ENCODE measurements at regions not wholly inside any gene's neighbourhood (a gene's known extent, or its start where the extent isn't known, plus 50 kb on each side); places are given as distances from the start of the nearest gene placed in this dataset.

- Histone ChIP-seq H3K27ac (ENCODE audit: low read depth, low read length) (no peak overlapping the region), H3K4me3 (ENCODE audit: low read length) (no peak overlapping the region), H4K5ac (ENCODE audit: low read length) (no peak overlapping the region), H3K79me2 (ENCODE audit: control insufficient read depth, insufficient read depth, low read length) (no peaks in the 10 kb centered on the region), H3K4me2 (ENCODE audit: low read length) (no peak overlapping the region), H3K79me1 (ENCODE audit: low read length) (no peaks in the 10 kb centered on the region), H3K23ac (ENCODE audit: low read length) (no peak overlapping the region), H3K9ac (ENCODE audit: low read length) (no peak overlapping the region), H3K4me1 (ENCODE audit: control insufficient read depth, low read depth, low read length) (peaks cover 2% of the 10 kb centered on the region), H2BK5ac (ENCODE audit: low read length) (no peak overlapping the region), H2BK15ac (replicated peaks; ENCODE audit: low read depth) (no peak overlapping the region), H3K36me3 (ENCODE audit: control insufficient read depth, insufficient read depth, low read length) (no peaks in the 10 kb centered on the region), H3K27me3 (ENCODE audit: insufficient read depth, low read length, poor library complexity) (no peaks in the 10 kb centered on the region), H2BK120ac (ENCODE audit: low read depth, low read length) (no peak overlapping the region), H3K4ac (ENCODE audit: low read depth, low read length) (no peak overlapping the region), H2AK5ac (ENCODE audit: low read length) (no peak overlapping the region), H4K8ac (ENCODE audit: low read depth, low read length) (no peak overlapping the region), H3K56ac (ENCODE audit: low read length) (no peak overlapping the region), H3K18ac (ENCODE audit: low read length) (no peak overlapping the region)
- no CpG with 5 or more reads among the region's 10 CpGs for WGBS (ENCODE audit: extremely low coverage, insufficient coverage, low lambda C conversion rate)
- no peak for DNase-seq
These were observed 89.8 kb downstream of the RTL9 start for GRCh38 chrX:110448459-110448858.

GRCh38 chrX:110449312-110449711 lies 90.7 kb downstream of the RTL9 start:
- WGBS (ENCODE audit: extremely low coverage, insufficient coverage, low lambda C conversion rate), result no CpG with 5 or more reads among the region's 2 CpGs
- no peak overlapping the region for H4K5ac ChIP-seq (ENCODE audit: low read length)
- H2AK5ac ChIP-seq (ENCODE audit: low read length), result no peak overlapping the region
- no peaks in the 10 kb centered on the region for H3K36me3 ChIP-seq (ENCODE audit: control insufficient read depth, insufficient read depth, low read length)
- peaks cover 2% of the 10 kb centered on the region for H3K4me1 ChIP-seq (ENCODE audit: control insufficient read depth, low read depth, low read length)
- H3K27me3 ChIP-seq (ENCODE audit: insufficient read depth, low read length, poor library complexity), result no peaks in the 10 kb centered on the region
- no peak overlapping the region for H4K8ac ChIP-seq (ENCODE audit: low read depth, low read length)
- H3K79me1 ChIP-seq (ENCODE audit: low read length), result no peaks in the 10 kb centered on the region
- no peak overlapping the region for H3K23ac ChIP-seq (ENCODE audit: low read length)
- H3K9ac ChIP-seq (ENCODE audit: low read length), result no peak overlapping the region
- H2BK15ac ChIP-seq (replicated peaks; ENCODE audit: low read depth), result no peak overlapping the region
- H3K56ac ChIP-seq (ENCODE audit: low read length), result no peak overlapping the region
- no peak overlapping the region for H3K4me2 ChIP-seq (ENCODE audit: low read length)
- no peak overlapping the region for H2BK5ac ChIP-seq (ENCODE audit: low read length)
- H3K18ac ChIP-seq (ENCODE audit: low read length), result no peak overlapping the region
- no peak overlapping the region for H2BK120ac ChIP-seq (ENCODE audit: low read depth, low read length)
- DNase-seq, result no peak
- H3K27ac ChIP-seq (ENCODE audit: low read depth, low read length), result no peak overlapping the region
- no peaks in the 10 kb centered on the region for H3K79me2 ChIP-seq (ENCODE audit: control insufficient read depth, insufficient read depth, low read length)
- H3K4ac ChIP-seq (ENCODE audit: low read depth, low read length), result no peak overlapping the region
- no peak overlapping the region for H3K4me3 ChIP-seq (ENCODE audit: low read length)

DNA sequence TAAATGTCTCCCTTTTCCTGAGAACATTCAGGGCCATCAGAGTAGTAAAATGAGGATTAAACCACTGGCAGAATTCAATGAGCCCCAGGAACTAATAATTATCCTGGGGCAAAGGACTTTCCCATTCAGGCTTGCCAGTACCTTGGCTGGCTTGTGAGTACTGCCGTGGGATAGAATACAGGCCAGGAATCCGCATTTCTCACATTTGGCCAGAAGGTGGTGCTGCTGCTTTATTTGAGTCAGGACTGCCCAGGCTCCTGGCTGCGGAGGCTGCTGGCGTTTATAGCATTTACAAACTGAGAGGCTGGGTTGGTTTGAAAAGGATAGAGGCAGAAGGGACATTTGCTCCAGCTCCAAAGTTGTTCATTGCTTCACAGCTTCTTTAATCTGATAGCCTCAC lies 91.4 kb downstream of the RTL9 start:
- no CpG with 5 or more reads among the region's 4 CpGs for WGBS (ENCODE audit: extremely low coverage, insufficient coverage, low lambda C conversion rate)
- Histone ChIP-seq H3K79me2 (ENCODE audit: control insufficient read depth, insufficient read depth, low read length) (no peaks in the 10 kb centered on the region), H3K18ac (ENCODE audit: low read length) (no peak overlapping the region), H3K4me3 (ENCODE audit: low read length) (no peak overlapping the region), H3K4me1 (ENCODE audit: control insufficient read depth, low read depth, low read length) (peaks cover 2% of the 10 kb centered on the region), H2AK5ac (ENCODE audit: low read length) (no peak overlapping the region), H3K4ac (ENCODE audit: low read depth, low read length) (no peak overlapping the region), H3K27me3 (ENCODE audit: insufficient read depth, low read length, poor library complexity) (no peaks in the 10 kb centered on the region), H3K56ac (ENCODE audit: low read length) (no peak overlapping the region), H4K8ac (ENCODE audit: low read depth, low read length) (no peak overlapping the region), H2BK120ac (ENCODE audit: low read depth, low read length) (no peak overlapping the region), H2BK15ac (replicated peaks; ENCODE audit: low read depth) (no peak overlapping the region), H3K79me1 (ENCODE audit: low read length) (no peaks in the 10 kb centered on the region), H4K5ac (ENCODE audit: low read length) (no peak overlapping the region), H3K27ac (ENCODE audit: low read depth, low read length) (no peak overlapping the region), H3K36me3 (ENCODE audit: control insufficient read depth, insufficient read depth, low read length) (no peaks in the 10 kb centered on the region), H2BK5ac (ENCODE audit: low read length) (no peak overlapping the region), H3K9ac (ENCODE audit: low read length) (no peak overlapping the region), H3K4me2 (ENCODE audit: low read length) (no peak overlapping the region), H3K23ac (ENCODE audit: low read length) (no peak overlapping the region)
- DNase-seq, result peak; percentile 66

GRCh38 chrX:110454336-110454735 lies 95.7 kb downstream of the RTL9 start:
- no peak overlapping the region for H2BK120ac ChIP-seq (ENCODE audit: low read depth, low read length)
- no peak overlapping the region for H2AK5ac ChIP-seq (ENCODE audit: low read length)
- no peak overlapping the region for H2BK5ac ChIP-seq (ENCODE audit: low read length)
- DNase-seq, result no peak
- H3K4me2 ChIP-seq (ENCODE audit: low read length), result no peak overlapping the region
- no peaks in the 10 kb centered on the region for H3K79me1 ChIP-seq (ENCODE audit: low read length)
- H3K27me3 ChIP-seq (ENCODE audit: insufficient read depth, low read length, poor library complexity), result no peaks in the 10 kb centered on the region
- no peak overlapping the region for H3K18ac ChIP-seq (ENCODE audit: low read length)
- H3K9ac ChIP-seq (ENCODE audit: low read length), result no peak overlapping the region
- H3K4me1 ChIP-seq (ENCODE audit: control insufficient read depth, low read depth, low read length), result no peaks in the 10 kb centered on the region
- H3K79me2 ChIP-seq (ENCODE audit: control insufficient read depth, insufficient read depth, low read length), result no peaks in the 10 kb centered on the region
- H2BK15ac ChIP-seq (replicated peaks; ENCODE audit: low read depth), result no peak overlapping the region
- H3K56ac ChIP-seq (ENCODE audit: low read length), result no peak overlapping the region
- H3K23ac ChIP-seq (ENCODE audit: low read length), result no peak overlapping the region
- no peak overlapping the region for H3K4ac ChIP-seq (ENCODE audit: low read depth, low read length)
- no peaks in the 10 kb centered on the region for H3K36me3 ChIP-seq (ENCODE audit: control insufficient read depth, insufficient read depth, low read length)
- WGBS (ENCODE audit: extremely low coverage, insufficient coverage, low lambda C conversion rate), result no CpG with 5 or more reads among the region's 7 CpGs
- H4K5ac ChIP-seq (ENCODE audit: low read length), result no peak overlapping the region
- H3K4me3 ChIP-seq (ENCODE audit: low read length), result no peak overlapping the region
- no peak overlapping the region for H3K27ac ChIP-seq (ENCODE audit: low read depth, low read length)
- no peak overlapping the region for H4K8ac ChIP-seq (ENCODE audit: low read depth, low read length)

DNA sequence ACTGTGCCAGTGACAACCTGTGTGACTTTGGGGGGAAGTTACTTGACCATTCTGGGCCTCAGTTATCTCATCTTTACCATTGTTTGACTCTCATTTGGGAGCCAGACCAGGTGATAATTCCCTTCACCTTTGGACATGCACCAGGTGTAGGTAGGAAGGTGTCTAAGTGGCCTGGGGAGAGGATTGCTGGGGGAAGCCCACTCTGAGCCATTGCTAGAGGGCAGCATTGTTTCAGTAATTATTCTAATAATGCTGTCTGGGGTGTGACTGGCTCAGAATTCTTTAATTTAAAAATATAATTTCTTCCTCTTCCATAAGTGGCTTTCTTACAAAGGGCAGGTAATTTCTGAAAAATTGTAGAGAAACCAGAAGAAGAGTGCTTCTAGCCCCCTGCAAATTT lies 104.3 kb downstream of the RTL9 start:
- no peak overlapping the region for H3K9ac ChIP-seq (ENCODE audit: low read length)
- H2BK120ac ChIP-seq (ENCODE audit: low read depth, low read length), result no peak overlapping the region
- H3K27me3 ChIP-seq (ENCODE audit: insufficient read depth, low read length, poor library complexity), result no peaks in the 10 kb centered on the region
- H3K56ac ChIP-seq (ENCODE audit: low read length), result no peak overlapping the region
- no peak overlapping the region for H3K18ac ChIP-seq (ENCODE audit: low read length)
- H4K8ac ChIP-seq (ENCODE audit: low read depth, low read length), result no peak overlapping the region
- H2AK5ac ChIP-seq (ENCODE audit: low read length), result no peak overlapping the region
- no peak for DNase-seq
- H2BK15ac ChIP-seq (replicated peaks; ENCODE audit: low read depth), result no peak overlapping the region
- no peak overlapping the region for H3K4me3 ChIP-seq (ENCODE audit: low read length)
- no peaks in the 10 kb centered on the region for H3K36me3 ChIP-seq (ENCODE audit: control insufficient read depth, insufficient read depth, low read length)
- no peak overlapping the region for H3K23ac ChIP-seq (ENCODE audit: low read length)
- no peak overlapping the region for H3K4ac ChIP-seq (ENCODE audit: low read depth, low read length)
- no peak overlapping the region for H3K4me2 ChIP-seq (ENCODE audit: low read length)
- no peak overlapping the region for H2BK5ac ChIP-seq (ENCODE audit: low read length)
- no peak overlapping the region for H4K5ac ChIP-seq (ENCODE audit: low read length)
- no peak overlapping the region for H3K27ac ChIP-seq (ENCODE audit: low read depth, low read length)
- H3K79me2 ChIP-seq (ENCODE audit: control insufficient read depth, insufficient read depth, low read length), result no peaks in the 10 kb centered on the region
- H3K79me1 ChIP-seq (ENCODE audit: low read length), result no peaks in the 10 kb centered on the region
- no peaks in the 10 kb centered on the region for H3K4me1 ChIP-seq (ENCODE audit: control insufficient read depth, low read depth, low read length)

DNA sequence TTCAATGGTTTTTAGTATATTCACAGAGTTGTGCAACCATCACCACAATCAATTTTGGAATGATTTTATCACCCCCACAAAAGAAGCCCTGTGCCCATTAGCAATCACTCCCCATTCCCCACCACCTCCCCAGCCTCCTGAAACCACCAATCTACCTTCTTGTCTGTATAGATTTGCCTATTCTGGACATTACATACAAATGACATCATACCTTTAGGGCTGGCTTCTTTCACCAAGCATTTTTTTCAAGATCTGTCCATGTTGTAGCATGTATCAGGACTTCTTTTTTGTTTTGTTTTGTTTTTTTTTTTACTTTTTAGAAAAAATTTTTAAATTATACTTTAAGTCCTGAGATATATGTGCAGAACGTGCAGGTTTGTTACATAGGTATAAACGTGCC lies 108.1 kb downstream of the RTL9 start:
- Histone ChIP-seq H3K56ac (ENCODE audit: low read length) (no peak overlapping the region), H2BK120ac (ENCODE audit: low read depth, low read length) (no peak overlapping the region), H2BK15ac (replicated peaks; ENCODE audit: low read depth) (no peak overlapping the region), H4K5ac (ENCODE audit: low read length) (no peak overlapping the region), H3K9ac (ENCODE audit: low read length) (no peak overlapping the region), H2AK5ac (ENCODE audit: low read length) (no peak overlapping the region), H3K4ac (ENCODE audit: low read depth, low read length) (no peak overlapping the region), H3K18ac (ENCODE audit: low read length) (no peak overlapping the region), H3K4me2 (ENCODE audit: low read length) (no peak overlapping the region), H4K8ac (ENCODE audit: low read depth, low read length) (no peak overlapping the region), H3K4me1 (ENCODE audit: control insufficient read depth, low read depth, low read length) (no peaks in the 10 kb centered on the region), H3K79me1 (ENCODE audit: low read length) (no peaks in the 10 kb centered on the region), H3K23ac (ENCODE audit: low read length) (no peak overlapping the region), H3K27me3 (ENCODE audit: insufficient read depth, low read length, poor library complexity) (no peaks in the 10 kb centered on the region), H2BK5ac (ENCODE audit: low read length) (no peak overlapping the region), H3K27ac (ENCODE audit: low read depth, low read length) (no peak overlapping the region), H3K79me2 (ENCODE audit: control insufficient read depth, insufficient read depth, low read length) (no peaks in the 10 kb centered on the region), H3K4me3 (ENCODE audit: low read length) (no peak overlapping the region), H3K36me3 (ENCODE audit: control insufficient read depth, insufficient read depth, low read length) (no peaks in the 10 kb centered on the region)
- no peak for DNase-seq
- no CpG with 5 or more reads among the region's 2 CpGs for WGBS (ENCODE audit: extremely low coverage, insufficient coverage, low lambda C conversion rate)
